NCI-H1930 (cell line): ENCODE measurements at regions not wholly inside any gene's neighbourhood (a gene's known extent, or its start where the extent isn't known, plus 50 kb on each side); places are given as distances from the start of the nearest gene placed in this dataset.

Experiments used
- DNase-seq, 2 experiments: peaks; one replicate each; lab custom pipeline; 2025; lab: John Stamatoyannopoulos, UW

GRCh38 chr15:97892167-97892938 is 68.2 kb upstream of the ARRDC4 start:
- no peak for DNase-seq

- no peak for DNase-seq
Measured at GRCh38 chr15:97893967-97894366, 66.5 kb upstream of the ARRDC4 start.

DNA sequence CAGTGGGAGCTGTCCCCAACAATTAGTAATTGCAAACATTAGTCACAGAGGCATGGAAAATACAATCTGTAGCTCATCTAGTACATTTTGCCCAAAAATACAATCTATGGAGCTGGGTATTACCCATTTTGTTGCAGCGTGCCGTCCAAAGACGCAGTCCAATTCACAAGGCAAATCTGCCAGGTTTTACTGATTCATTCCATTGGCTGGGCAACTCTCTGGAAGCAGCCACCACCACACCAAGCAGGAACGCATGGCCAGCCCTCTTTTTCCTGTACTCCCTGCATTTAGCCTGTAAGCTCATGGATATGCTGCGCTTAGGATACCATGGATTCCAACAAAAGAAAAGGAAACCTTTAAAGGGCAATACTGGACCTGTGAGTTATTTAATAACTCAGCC is 60.5 kb upstream of the ARRDC4 start:
- DNase-seq: no peak

DNA sequence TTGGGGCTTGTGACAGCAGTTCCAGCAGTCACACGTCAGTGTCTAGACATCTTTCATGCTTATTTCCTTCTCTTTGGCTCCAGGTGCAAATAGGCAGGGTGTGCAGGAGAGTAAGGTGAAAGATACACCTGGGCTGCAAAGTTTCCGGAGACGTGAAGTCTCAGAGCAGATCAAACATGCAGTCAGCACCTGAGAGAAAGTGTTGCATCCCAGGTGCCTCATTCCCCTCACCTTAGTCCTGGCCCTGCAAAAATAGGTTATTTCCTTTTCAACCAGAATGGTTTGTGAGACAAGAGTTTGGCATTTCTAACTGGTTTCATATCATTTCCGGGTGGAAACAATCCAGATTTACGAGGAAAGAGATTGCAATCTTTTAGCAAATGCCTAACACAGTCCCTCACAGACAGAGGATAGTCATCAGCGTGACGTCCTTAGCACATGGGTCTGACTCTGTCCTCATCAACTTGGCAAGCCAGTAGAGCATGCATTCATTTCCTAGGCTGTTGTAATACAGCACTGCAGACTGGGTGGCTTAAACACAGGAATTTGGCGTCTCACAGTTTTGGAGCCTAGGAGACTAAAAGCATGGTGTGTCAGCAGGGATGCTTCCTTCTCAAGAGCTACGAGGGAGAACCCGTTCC is 58.2 kb upstream of the ARRDC4 start:
- DNase-seq: no peak

GRCh38 chr15:97903560-97903959 is 56.9 kb upstream of the ARRDC4 start:
- no peak for DNase-seq

DNA sequence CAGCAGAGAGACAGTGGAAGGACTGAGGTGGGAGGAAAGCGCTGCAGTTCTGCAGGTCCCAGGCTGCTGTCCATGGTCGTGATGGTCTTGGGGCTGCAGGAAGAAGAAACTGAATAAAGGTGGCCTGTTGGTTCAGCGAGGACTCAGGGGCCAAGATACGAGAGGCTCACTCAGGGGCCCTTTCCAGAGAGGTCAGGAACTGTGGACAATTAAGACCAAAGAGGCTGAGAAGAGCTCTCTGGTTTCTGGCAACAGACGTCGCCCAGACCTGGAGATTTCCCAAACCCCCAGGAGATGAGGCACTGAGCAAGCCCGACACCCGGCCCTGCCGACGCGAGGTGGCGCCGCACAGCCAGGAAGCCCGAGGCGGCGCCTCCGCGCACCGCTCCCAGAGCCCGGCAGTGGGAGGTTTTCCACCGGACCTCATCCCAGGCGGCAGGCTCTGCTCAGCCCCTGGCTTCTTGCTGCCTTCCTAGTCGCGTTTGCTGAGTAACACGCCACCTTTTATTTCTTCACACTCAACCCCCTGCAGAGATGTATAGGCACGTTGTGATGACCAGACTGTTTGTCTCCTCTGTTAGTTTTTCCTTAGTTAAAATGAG is 56.4 kb upstream of the ARRDC4 start:
- peak; percentile 6 to 34 for DNase-seq

- peak in 1 of 2 experiments; percentile 30 for DNase-seq
Measured at GRCh38 chr15:97909291-97909891, 51.1 kb upstream of the ARRDC4 start.
